ENCODE measurements at regions not wholly inside any gene's neighbourhood (a gene's known extent, or its start where the extent isn't known, plus 50 kb on each side); places are given as distances from the start of the nearest gene placed in this dataset.

GRCh38 chr5:1946122-1946677 is 63.5 kb upstream of the IRX4 start:
- H3K27me3 ChIP-seq: peaks cover 18% of the 10 kb centered on the region
- intact Hi-C loops (cut with DNase I): no loop called here
- DNase-seq (peak; percentile 29), ATAC-seq (no peak)
- H3K9me3 ChIP-seq: no peaks in the 10 kb centered on the region
- no peak overlapping the region for H3K4me3 ChIP-seq
- no peaks in the 10 kb centered on the region for H3K4me1 ChIP-seq
- H3K36me3 ChIP-seq: no peaks in the 10 kb centered on the region
- no peak overlapping the region for H3K27ac ChIP-seq
- TF ChIP-seq CTCF (IDR thresholded peaks at IDR 0.05): no peak

- intact Hi-C loops (cut with DNase I): no loop called here
- H3K4me1 ChIP-seq: no peaks in the 10 kb centered on the region
- no peaks in the 10 kb centered on the region for H3K36me3 ChIP-seq
- H3K27me3 ChIP-seq: peaks cover 18% of the 10 kb centered on the region
- no peak for TF ChIP-seq CTCF (IDR thresholded peaks at IDR 0.05)
- no peak overlapping the region for H3K27ac ChIP-seq
- H3K4me3 ChIP-seq: no peak overlapping the region
- DNase-seq (peak; percentile 45), ATAC-seq (peak; percentile 22)
- no peaks in the 10 kb centered on the region for H3K9me3 ChIP-seq
These were observed 62.9 kb upstream of the IRX4 start for GRCh38 chr5:1945606-1946005.

GRCh38 chr5:1944408-1944807 is 61.7 kb upstream of the IRX4 start:
- ATAC-seq: no peak

GRCh38 chr5:1943481-1943880 is 60.8 kb upstream of the IRX4 start:
- Histone ChIP-seq H3K4me3 (no peak overlapping the region), H3K4me1 (no peaks in the 10 kb centered on the region), H3K9me3 (no peaks in the 10 kb centered on the region), H3K27ac (no peak overlapping the region), H3K36me3 (no peaks in the 10 kb centered on the region), H3K27me3 (peaks cover 14% of the 10 kb centered on the region)
- no peak for TF ChIP-seq CTCF (IDR thresholded peaks at IDR 0.05)
- intact Hi-C loops (cut with DNase I): no loop called here
- ATAC-seq: no peak
- peak; percentile 10 for DNase-seq

More at GRCh38 chr5:1944408-1944807, 61.7 kb upstream of the IRX4 start:
- no peaks in the 10 kb centered on the region for H3K9me3 ChIP-seq
- DNase-seq: peak; percentile 53
- H3K36me3 ChIP-seq: no peaks in the 10 kb centered on the region
- intact Hi-C loops (cut with DNase I): no loop called here
- TF ChIP-seq CTCF (IDR thresholded peaks at IDR 0.05): no peak
- H3K4me1 ChIP-seq: no peaks in the 10 kb centered on the region
- no peak overlapping the region for H3K4me3 ChIP-seq
- no peak overlapping the region for H3K27ac ChIP-seq
- H3K27me3 ChIP-seq: peaks cover 17% of the 10 kb centered on the region

- no peaks in the 10 kb centered on the region for H3K4me1 ChIP-seq
- no peak overlapping the region for H3K4me3 ChIP-seq
- no peak overlapping the region for H3K27ac ChIP-seq
- no peak for TF ChIP-seq CTCF (IDR thresholded peaks at IDR 0.05)
- no peaks in the 10 kb centered on the region for H3K36me3 ChIP-seq
- no peaks in the 10 kb centered on the region for H3K9me3 ChIP-seq
- ATAC-seq (no peak), DNase-seq (no peak)
- H3K27me3 ChIP-seq: peaks cover 14% of the 10 kb centered on the region
- intact Hi-C loops (cut with DNase I): no loop called here
These were observed 59.9 kb upstream of the IRX4 start for GRCh38 chr5:1942630-1943029.

- DNase-seq: no peak
- Histone ChIP-seq H3K4me1 (no peaks in the 10 kb centered on the region), H3K36me3 (no peaks in the 10 kb centered on the region), H3K27me3 (peaks cover 14% of the 10 kb centered on the region), H3K27ac (no peak overlapping the region), H3K4me3 (no peak overlapping the region), H3K9me3 (no peaks in the 10 kb centered on the region)
- intact Hi-C loops (cut with DNase I): no loop called here
- ATAC-seq: no peak
- no peak for TF ChIP-seq CTCF (IDR thresholded peaks at IDR 0.05)
These were observed 59.4 kb upstream of the IRX4 start for GRCh38 chr5:1942158-1942557.

Measured in upper lobe of right lung (tissue), 1 donor.